ENCODE measurements at regions not wholly inside any gene's neighbourhood (a gene's known extent, or its start where the extent isn't known, plus 50 kb on each side); places are given as distances from the start of the nearest gene placed in this dataset.

DNA sequence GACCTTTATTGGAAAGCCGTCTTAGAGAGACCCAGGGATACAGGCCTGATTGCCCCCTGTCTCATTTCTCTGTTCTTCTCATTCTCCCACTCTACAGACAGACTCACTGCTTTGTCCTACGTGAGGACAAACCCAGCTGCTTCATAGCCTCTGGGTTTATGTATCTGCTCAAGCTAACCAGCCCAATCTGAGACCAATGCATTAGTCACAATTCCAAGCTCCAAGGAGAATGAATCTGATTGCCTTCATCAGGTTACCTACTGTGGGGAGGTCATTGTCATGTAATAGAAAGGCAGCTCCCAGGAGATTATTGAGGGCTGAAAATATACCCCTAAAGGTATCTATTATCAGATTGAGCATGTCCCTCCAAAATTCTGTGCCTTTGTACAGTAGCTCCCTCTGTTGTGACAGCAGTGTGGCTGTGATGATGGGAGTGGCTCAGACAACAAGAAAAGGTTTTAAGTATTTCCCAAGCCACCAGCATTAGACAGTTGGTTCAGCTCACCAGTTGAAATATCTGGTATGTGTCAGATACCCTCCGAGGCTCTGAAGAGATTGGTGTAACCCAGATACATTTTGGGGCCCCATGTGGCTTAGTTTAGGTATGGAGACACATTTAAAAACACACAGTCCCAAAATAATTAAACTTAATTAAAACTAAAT, 123.1 kb upstream of the EEPD1 start:
- DNase-seq (ENCODE audit: low read depth in 4 of 4, low spot score in 2 of 4) = no peak

DNA sequence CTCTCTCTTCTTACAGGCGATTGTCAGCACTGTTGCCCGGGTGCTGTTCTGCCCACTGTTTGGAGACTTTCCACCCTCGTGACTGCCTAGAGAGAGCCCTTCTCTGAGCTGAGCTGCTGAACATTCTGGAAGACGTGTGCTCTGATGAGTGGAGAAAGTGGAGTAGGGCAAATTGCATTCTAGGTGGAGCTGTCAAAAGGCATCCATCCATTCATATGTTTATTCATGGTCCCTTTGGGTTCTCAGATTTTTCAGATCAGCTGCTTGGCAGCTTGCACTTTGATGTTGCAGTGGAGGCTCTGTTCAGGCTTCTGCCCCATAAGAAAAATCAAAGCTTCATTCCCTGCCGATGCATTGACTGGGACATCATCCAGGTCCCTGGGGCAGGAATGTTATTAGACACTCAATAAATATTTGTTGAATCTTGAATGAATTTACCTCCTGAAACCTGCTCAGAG, 120.7 kb upstream of the EEPD1 start:
- no peak for DNase-seq (ENCODE audit: low read depth in 4 of 4, low spot score in 2 of 4)

DNA sequence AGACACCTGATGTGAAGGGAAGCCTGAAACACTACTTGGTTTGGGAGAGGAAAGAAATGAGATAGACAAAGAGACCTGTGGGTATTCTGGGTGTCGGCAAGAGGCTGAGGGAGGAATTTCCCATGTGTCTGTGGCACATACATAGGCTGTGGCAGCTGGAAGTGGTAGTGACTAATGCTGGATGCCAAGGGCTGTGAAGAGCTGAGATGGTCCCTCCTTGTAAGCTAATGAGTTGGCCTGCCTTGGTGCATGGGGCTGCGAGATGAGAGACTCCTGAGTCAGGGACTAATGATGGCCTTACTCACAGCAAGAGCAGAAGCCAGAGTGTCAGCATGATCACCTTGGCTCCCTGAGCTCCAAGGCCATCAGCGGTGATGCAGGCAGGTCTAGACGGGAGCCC, 119.0 kb upstream of the EEPD1 start:
- DNase-seq (ENCODE audit: low read depth in 4 of 4, low spot score in 2 of 4) = no peak

DNA sequence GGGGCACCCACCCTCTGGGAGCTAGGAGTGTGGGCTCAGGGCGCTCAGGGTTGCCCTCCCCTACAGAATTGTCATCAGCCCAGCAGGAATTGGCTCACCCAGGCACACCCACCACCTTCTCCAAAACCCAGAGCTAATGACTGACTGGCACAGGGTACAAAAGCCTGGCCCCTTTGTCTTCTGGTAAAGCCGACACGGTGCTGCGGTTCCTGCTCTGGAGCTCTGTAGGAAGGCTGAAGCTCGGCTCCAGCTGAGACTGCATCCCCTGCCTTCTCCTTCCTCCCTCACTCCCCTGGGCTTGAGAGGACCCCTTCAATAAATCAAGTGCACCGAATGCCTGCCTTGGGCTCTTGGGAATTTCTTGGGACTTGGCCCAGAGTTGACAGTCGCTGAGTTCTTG, 117.9 kb upstream of the EEPD1 start:
- no peak for DNase-seq (ENCODE audit: low read depth in 4 of 4, low spot score in 2 of 4)

DNA sequence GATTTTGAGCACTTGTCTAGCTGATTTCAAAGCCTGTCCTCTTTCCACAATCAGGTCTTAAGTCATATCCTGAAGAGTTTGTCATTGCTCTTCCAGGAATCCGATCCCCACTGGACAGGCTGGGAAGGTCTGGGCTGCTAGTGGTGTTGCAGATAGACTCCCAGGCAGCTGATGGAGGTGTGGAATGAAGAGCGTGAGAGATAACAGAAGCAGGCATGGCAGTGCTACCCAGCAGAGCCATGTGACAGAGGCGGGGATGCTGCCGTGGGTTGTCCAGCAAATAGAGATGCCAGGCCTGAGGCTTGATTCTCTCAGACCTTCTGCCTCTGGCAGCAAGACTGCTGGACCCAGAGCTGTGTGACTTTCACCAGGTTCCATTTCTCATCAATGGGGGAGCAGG, 116.5 kb upstream of the EEPD1 start:
- DNase-seq (ENCODE audit: low read depth in 4 of 4, low spot score in 2 of 4) = no peak

GRCh38 chr7:36037121-36037662, 115.9 kb upstream of the EEPD1 start:
- peak in 3 of 4 donors; percentile 49 to 65 (median 50) for DNase-seq (ENCODE audit: low read depth in 4 of 4, low spot score in 2 of 4)

- no peak for DNase-seq (ENCODE audit: low read depth in 4 of 4, low spot score in 2 of 4)
Measured at GRCh38 chr7:36038063-36038721, 114.9 kb upstream of the EEPD1 start.

GRCh38 chr7:36039243-36039642, 113.8 kb upstream of the EEPD1 start:
- DNase-seq (ENCODE audit: low read depth in 4 of 4, low spot score in 2 of 4) = no peak

DNA sequence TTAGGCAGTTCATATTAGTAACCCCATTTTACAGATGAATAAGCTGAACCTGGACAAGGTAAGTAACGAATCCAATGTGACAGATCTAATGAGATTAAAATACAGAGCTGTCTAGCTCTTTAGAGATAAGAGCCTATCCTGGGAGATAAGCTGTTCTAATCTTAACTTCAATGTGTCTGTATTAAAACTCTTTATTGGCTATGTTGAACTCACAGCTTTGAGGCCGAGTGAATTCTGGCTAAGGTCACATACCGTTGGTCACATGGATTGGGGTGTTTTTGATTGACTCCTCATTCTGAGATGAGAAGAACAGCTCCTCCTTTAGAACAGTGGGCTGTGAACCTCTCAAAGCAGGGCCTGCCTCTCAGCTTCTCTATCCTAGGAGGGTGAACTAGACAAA, 113.4 kb upstream of the EEPD1 start:
- no peak for DNase-seq (ENCODE audit: low read depth in 4 of 4, low spot score in 2 of 4)

- no peak for DNase-seq (ENCODE audit: low read depth in 4 of 4, low spot score in 2 of 4)
Measured at GRCh38 chr7:36040679-36041078, 112.4 kb upstream of the EEPD1 start.

GRCh38 chr7:36044101-36044892, 108.8 kb upstream of the EEPD1 start:
- DNase-seq (ENCODE audit: low read depth in 4 of 4, low spot score in 2 of 4) = no peak

DNA sequence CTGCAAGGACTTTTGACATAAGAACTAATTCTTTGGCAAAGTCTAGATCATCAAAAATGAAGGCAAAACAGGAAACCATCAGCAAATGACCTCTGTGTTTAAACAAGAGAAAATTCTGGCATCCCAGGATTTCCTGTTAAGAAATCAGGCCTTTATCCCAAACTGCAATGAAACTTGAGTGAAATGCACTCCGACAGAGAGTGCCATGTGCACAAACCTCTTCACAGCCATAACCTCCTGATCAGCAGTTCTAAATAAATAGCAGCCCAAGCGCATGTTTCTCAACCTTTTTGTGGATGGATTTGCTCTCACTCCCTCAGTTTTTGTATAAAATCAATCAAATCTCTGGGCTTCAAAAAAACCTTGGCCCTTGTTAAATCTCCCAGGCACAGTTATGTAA, 107.7 kb upstream of the EEPD1 start:
- no peak for DNase-seq (ENCODE audit: low read depth in 4 of 4, low spot score in 2 of 4)

DNA sequence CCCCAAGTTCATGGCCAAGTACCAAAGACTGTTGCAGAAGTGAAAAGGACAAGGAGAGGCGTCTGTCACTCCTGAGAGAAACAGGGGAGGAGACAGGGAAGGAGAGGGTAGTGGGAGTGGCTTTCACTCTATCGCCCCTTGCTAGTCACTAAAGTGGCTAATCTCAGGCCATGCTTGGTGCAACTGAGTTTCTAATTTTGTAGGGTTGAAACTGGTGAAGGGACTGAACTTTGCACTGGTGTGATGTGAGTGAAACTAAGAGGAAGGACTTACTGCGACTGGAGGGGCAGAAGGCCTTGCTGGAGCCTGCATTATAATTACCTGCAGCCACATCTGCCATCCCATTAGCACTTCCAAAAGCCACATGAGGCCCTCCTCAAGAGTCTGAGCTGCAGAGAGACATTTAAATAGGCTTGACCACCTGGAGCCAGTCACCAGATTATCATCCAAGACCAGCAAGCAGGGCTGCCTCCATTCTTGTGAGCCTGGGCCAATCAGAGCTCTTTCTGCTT, 107.2 kb upstream of the EEPD1 start:
- no peak for DNase-seq (ENCODE audit: low read depth in 4 of 4, low spot score in 2 of 4)

DNA sequence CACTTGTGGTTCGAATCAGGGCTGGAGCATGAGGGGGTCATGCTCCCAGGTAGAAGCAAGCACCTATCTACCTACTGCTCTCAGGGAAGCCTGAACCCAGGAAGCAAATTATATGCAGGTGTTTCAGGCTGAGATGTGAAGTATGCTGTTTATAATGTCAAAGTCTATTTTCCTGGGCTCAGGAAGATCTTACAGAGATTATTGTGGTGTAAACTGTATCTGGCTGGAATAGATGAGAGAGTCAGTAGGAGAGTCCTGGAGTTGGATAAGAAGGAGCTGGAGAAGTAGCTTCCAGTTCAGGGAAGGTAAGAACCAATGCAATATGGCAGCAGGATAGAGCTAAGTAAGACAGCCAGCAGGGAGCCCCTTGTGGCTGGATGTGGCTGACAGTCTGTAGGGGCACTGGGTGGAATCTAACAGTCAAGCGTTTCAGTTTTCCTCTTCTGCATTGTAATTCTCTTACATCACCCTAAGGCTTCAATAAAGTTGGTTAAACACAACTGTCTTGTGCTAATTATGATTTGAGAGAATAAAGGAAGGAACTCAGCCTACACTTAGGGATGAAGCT, 105.9 kb upstream of the EEPD1 start:
- no peak for DNase-seq (ENCODE audit: low read depth in 4 of 4, low spot score in 2 of 4)

DNA sequence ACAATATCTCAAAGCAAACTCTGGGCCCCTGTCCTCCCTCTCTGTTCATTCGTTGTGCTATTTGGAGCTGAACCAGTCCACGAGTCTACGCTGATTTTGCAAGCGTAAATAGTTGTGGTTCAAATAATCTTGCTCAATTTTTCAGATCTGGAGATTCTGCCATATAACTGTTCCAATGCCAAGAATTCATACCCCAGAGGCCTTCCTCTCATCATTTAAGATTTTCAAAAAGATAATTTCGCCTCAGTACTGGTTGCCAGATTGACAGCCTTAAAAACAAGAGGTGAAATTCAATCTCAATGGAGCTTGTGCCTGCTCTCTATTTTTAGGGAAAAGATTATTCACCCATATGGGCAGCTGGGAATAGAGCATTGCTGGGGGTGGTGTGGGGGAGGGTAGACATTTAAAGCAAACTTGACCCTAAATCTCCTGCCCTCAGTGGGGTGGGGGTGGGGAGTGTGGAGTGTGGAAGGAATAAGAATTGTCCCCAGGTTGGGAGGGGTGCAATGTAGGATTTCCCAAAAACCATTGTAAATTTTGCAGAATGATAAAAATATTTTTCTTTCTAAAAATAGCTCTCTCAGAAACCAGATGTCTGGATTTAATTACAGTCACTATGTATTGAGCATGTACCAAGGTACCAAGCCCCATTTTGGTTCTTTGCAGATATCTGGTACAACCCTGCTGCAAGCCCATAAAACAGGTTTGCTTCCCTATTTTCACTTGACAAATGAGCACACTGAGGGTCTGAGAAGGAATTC, 104.7 kb upstream of the EEPD1 start:
- no peak for DNase-seq (ENCODE audit: low read depth in 4 of 4, low spot score in 2 of 4)

- no peak for DNase-seq (ENCODE audit: low read depth in 4 of 4, low spot score in 2 of 4)
Measured at GRCh38 chr7:36048902-36049240, 104.2 kb upstream of the EEPD1 start.

GRCh38 chr7:36051501-36051900, 101.6 kb upstream of the EEPD1 start:
- no peak for DNase-seq (ENCODE audit: low read depth in 4 of 4, low spot score in 2 of 4)

GRCh38 chr7:36053589-36053988, 99.5 kb upstream of the EEPD1 start:
- no peak for DNase-seq (ENCODE audit: low read depth in 4 of 4, low spot score in 2 of 4)

DNA sequence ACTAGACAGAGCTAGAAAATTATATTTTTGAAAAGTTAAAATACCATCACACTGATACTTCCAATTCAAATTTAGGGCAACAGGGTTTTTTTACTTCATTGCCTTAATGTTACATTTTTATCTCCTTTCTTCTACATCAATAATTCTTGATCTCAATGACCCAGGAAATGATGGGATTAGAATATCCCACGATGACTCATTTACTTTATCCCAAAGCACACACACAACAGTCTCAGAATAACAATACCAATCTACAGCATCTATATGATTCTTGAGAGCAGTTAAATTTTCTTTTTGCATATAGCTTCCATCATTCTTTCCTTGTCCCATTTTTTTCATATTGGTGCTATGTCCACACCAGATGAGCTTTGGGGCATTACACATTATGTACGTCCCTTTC, 98.4 kb upstream of the EEPD1 start:
- no peak for DNase-seq (ENCODE audit: low read depth in 4 of 4, low spot score in 2 of 4)

DNA sequence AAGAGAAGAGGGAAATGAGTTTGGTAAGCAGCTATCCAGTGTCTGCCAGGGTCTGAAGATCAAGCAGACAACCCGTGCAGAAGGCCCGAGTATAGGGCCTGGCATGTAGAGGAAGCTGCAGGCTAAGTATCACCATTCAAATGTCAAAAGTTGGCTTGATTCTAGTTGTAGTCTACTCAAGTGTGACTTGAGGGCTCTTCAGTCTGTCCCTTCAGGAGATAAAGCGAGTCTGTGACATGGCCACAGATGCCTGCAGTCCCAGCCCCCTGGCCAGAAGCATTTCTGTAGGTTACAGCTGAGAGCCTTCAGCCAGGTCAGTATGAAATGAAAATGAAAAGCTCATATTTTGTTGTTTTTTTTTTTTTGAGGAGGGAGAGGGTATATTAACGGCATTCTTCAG, 97.8 kb upstream of the EEPD1 start:
- DNase-seq (ENCODE audit: low read depth in 4 of 4, low spot score in 2 of 4) = no peak

Measured in left renal cortex interstitium (tissue), 4 donors.